ENCODE measurements at regions not wholly inside any gene's neighbourhood (a gene's known extent, or its start where the extent isn't known, plus 50 kb on each side); places are given as distances from the start of the nearest gene placed in this dataset.

DNA sequence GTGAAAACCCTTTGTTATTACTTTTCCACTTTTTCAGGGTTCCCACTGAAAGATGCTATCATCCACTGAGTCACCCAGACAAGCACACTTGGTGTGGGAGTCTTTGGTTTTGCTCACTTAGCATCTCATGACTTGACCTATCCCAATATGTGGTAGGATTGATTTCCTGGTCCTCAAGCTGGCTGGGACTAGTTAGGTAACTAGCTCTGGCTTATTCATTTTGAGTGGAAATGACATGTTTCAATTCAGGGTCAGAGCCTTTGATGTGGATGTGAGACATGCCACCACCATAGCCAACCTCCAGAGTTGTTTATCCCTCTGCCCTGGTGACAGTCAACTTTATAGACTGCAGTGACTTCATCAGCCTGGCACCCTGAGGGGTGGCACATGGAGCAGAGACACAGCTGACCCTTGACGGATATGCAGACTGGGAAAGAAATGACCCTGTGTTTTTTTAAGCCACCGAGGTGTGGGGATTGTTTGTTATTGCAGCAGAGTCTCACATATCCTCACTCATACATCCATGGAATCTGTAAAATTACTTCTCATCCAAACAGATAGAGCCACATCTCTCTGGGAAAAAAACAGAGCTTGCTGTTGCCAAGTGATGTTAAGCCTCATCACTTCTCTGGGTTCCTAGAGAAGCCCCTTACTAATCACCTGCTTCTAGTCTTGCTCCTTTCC, 699.9 kb downstream of the MATN1 start:
- TF ChIP-seq POLR2AphosphoS5 (IDR thresholded peaks at IDR 0.05; ENCODE audit: low read depth, low read length) (no peak), POLR2A (IDR thresholded peaks at IDR 0.05; ENCODE audit: low read depth, low read length) (no peak)
